Pulmonary artery endothelial cell (primary cell): ENCODE measurements at regions not wholly inside any gene's neighbourhood (a gene's known extent, or its start where the extent isn't known, plus 50 kb on each side); places are given as distances from the start of the nearest gene placed in this dataset.
"Not testable (repeated sequence)": the region's sequence is repeated elsewhere in the genome, so short reads cannot be mapped to it uniquely, and the experiment has no call there.

Experiments used
- DNase-seq: peaks from one replicate; pipeline ENCODE4 v3.0.0-alpha.2; 2011; ENCODE audit warnings: low read depth, low spot score

DNA sequence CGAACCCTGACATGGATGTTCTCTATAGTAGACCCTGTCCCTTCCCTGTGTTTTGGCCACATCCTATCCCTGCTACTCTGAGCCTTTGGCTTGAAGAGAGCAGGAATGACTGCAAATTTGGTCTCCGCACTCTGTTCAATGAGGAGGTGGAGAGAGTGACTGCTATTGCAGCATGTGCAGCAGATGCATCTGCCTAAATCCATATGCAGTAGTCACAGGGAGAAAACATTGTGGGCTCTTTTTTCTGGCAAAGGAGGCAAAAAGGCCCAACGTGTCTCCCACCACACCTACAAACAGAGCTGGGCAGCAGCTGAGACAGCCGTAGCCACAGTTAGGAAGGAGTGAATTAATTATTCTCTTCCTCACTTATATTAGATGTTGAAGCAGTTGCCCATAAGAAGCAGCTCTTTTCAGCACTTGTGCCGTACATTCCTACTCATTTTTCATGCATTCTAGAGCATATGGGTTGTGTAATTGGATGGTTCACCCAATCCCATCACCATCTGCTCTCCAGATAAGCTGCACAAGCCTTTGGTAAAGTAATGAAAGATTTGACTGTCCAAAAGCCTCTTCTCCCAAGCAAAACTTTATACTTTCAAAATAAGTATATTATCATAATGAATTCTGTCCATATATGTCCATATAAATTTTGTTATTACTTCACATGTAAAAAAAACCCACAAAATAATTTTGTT is 147.9 kb upstream of the FAM47A start:
- DNase-seq: no peak

DNA sequence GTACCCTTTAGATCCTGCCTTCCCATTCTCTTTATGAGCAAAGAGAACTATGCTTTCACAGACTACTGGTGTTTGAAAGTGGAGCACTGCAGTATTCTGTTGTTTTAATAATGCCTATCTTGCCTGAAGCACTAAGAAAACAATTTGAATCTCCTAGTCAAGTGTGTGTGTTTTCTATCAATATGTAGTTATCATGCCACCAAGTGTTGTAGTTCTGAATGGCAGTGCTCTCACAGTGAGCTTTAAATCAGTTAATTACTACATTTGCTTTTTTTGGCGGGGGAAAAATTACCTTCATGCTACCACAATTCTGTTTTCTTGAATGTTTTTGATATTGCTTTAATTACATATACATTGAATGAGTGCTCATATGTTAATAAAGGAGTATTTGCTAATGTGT is 143.6 kb upstream of the FAM47A start:
- no peak for DNase-seq

- no peak for DNase-seq
These were observed 138.3 kb upstream of the FAM47A start for GRCh38 chrX:34270434-34270833.

DNA sequence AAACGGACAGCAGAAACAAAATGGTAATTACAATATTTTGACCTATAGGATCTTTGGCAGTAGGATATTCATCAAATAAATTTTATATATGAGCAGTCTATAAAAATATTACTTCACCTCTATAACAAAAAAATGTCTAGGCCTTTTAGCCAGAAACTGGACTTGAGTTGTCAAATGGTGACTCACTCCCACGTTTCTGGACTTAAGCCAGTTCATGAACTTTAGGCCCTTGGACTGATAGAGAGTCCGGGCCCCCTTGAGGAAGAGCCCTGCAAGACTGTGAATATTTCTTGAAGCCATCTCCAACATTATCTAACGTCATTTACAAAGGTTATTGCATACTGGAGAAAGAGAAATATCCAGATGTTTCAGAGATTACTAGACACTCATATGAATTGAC is 106.8 kb upstream of the FAM47A start:
- DNase-seq: no peak

DNA sequence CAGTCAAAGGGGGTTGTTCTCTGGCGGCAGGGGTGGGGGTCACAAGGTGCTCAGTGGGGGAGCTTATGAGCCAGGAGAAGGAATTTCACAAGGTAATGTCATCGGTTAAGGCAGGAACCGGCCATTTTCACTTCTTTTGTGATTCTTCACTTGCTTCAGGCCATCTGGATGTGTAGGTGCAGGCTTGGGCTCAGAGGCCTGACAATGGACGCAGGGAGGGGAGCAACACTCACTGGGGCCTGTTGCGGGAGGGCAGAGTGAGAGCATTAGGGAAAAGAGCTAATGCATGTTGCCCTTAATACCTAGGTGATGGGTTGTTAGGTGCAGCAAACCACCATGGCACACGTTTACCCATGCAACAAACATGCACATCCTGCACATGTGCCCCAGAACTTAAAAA is 98.0 kb upstream of the FAM47A start:
- DNase-seq: not testable (repeated sequence)

DNA sequence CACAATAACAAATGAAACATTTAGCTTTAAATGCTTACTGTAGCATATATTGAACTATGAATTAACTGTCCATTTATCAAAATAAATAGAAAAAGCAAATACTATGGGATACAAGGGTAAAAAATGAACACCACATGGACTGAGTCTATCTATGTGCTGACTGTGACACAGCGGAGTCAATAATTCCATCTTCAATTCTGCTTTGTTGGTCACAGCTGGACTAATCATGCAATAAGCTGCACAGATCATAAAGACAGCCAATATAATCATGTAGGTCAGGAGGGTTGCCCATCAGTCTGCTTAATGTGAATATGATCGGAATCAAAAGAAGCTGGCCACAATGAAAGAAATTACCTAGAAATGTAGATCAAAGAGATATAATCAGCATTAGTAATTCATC is 95.7 kb upstream of the FAM47A start:
- no peak for DNase-seq

- no peak for DNase-seq
These were observed 91.5 kb upstream of the FAM47A start for GRCh38 chrX:34223574-34223973.

- DNase-seq: no peak
These were observed 85.9 kb upstream of the FAM47A start for GRCh38 chrX:34218063-34218462.

GRCh38 chrX:34197946-34198345 is 65.8 kb upstream of the FAM47A start:
- DNase-seq: no peak
